Neural cell (in vitro differentiated cells): ENCODE measurements at regions not wholly inside any gene's neighbourhood (a gene's known extent, or its start where the extent isn't known, plus 50 kb on each side); places are given as distances from the start of the nearest gene placed in this dataset.

Source experiments
- EP300 ChIP-seq: fragments of 450-650 bp; conservative IDR thresholded peaks from 2 replicates; pipeline ENCODE4 v1.6.1; 2014; ENCODE audit warnings: antibody characterized with exemption, mild to moderate bottlenecking, moderate library complexity; ENCODE audit not compliant: poor library complexity, severe bottlenecking
- EZH2 ChIP-seq: fragments of 200-600, 300-800 bp; shearing (Covaris generic), sonication (generic); IDR thresholded peaks from 2 replicates; pipeline ENCODE4 v1.6.1; 2014; ENCODE audit warnings: antibody characterized with exemption, low read length, borderline replicate concordance, mild to moderate bottlenecking; ENCODE audit not compliant: insufficient read depth, poor library complexity, severe bottlenecking
- POLR2AphosphoS5 ChIP-seq: IDR thresholded peaks from 2 replicates; pipeline ENCODE4 v1.6.1; 2012
- RAD21 ChIP-seq: fragments of 450-650 bp; conservative IDR thresholded peaks from 2 replicates; pipeline ENCODE4 v1.6.1; 2014; ENCODE audit warnings: antibody characterized with exemption, mild to moderate bottlenecking, moderate library complexity
- SMC3 ChIP-seq: fragments of 450-650 bp; conservative IDR thresholded peaks from 2 replicates; pipeline ENCODE4 v1.6.1; 2014; ENCODE audit warnings: antibody characterized with exemption, mild to moderate bottlenecking, moderate library complexity; ENCODE audit not compliant: poor library complexity
- TAF1 ChIP-seq: IDR thresholded peaks from 2 replicates; pipeline ENCODE4 v1.6.1; 2012; ENCODE audit warnings: low read depth
- TF ChIP-seq, protein P1 (sequence below): IDR thresholded peaks from 2 replicates; pipeline ENCODE4 v1.6.1; 2012; ENCODE audit warnings: borderline replicate concordance
- TF ChIP-seq, protein P2 (sequence below): fragments of 450-650 bp; IDR thresholded peaks from 2 replicates; pipeline ENCODE4 v1.5.1; 2014; ENCODE audit warnings: antibody characterized with exemption, mild to moderate bottlenecking, moderate library complexity; ENCODE audit not compliant: poor library complexity, severe bottlenecking

DNA sequence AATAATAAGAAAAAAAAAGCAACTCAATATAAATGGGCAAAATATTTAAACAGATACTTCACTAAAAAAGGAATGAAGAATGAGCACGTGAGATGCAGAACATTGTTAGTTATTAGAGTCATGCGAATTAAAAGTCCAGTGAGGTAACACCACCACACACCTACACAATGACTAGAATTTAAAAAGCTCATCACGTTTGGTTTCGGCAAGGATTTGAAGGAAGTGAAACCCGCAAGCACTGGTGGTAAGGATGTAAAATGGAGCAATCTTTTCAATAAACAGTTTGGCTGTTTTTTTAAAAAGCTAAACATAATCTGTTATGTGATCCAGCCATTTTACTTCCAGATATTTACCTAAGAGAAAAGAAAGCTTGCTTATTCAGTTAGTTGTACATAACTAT is 1181.6 kb upstream of the CELF4 start:
- TF ChIP-seq EZH2 (no peak), RAD21 (no peak), POLR2AphosphoS5 (no peak), EP300 (no peak), SMC3 (no peak), TAF1 (no peak)
- TF ChIP-seq, protein P1, sequence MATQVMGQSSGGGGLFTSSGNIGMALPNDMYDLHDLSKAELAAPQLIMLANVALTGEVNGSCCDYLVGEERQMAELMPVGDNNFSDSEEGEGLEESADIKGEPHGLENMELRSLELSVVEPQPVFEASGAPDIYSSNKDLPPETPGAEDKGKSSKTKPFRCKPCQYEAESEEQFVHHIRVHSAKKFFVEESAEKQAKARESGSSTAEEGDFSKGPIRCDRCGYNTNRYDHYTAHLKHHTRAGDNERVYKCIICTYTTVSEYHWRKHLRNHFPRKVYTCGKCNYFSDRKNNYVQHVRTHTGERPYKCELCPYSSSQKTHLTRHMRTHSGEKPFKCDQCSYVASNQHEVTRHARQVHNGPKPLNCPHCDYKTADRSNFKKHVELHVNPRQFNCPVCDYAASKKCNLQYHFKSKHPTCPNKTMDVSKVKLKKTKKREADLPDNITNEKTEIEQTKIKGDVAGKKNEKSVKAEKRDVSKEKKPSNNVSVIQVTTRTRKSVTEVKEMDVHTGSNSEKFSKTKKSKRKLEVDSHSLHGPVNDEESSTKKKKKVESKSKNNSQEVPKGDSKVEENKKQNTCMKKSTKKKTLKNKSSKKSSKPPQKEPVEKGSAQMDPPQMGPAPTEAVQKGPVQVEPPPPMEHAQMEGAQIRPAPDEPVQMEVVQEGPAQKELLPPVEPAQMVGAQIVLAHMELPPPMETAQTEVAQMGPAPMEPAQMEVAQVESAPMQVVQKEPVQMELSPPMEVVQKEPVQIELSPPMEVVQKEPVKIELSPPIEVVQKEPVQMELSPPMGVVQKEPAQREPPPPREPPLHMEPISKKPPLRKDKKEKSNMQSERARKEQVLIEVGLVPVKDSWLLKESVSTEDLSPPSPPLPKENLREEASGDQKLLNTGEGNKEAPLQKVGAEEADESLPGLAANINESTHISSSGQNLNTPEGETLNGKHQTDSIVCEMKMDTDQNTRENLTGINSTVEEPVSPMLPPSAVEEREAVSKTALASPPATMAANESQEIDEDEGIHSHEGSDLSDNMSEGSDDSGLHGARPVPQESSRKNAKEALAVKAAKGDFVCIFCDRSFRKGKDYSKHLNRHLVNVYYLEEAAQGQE, result no peak
- TF ChIP-seq, protein P2, sequence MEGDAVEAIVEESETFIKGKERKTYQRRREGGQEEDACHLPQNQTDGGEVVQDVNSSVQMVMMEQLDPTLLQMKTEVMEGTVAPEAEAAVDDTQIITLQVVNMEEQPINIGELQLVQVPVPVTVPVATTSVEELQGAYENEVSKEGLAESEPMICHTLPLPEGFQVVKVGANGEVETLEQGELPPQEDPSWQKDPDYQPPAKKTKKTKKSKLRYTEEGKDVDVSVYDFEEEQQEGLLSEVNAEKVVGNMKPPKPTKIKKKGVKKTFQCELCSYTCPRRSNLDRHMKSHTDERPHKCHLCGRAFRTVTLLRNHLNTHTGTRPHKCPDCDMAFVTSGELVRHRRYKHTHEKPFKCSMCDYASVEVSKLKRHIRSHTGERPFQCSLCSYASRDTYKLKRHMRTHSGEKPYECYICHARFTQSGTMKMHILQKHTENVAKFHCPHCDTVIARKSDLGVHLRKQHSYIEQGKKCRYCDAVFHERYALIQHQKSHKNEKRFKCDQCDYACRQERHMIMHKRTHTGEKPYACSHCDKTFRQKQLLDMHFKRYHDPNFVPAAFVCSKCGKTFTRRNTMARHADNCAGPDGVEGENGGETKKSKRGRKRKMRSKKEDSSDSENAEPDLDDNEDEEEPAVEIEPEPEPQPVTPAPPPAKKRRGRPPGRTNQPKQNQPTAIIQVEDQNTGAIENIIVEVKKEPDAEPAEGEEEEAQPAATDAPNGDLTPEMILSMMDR, result no peak
